OCI-LY3 (cell line): ENCODE measurements at regions not wholly inside any gene's neighbourhood (a gene's known extent, or its start where the extent isn't known, plus 50 kb on each side); places are given as distances from the start of the nearest gene placed in this dataset.

Experiments
- EZH2phosphoT487 ChIP-seq: fragments of 200-600 bp; shearing (Covaris generic); IDR thresholded peaks from 2 replicates; pipeline ENCODE4 v1.6.1; 2018; ENCODE audit warnings: antibody characterized with exemption, mixed run types, low read depth
- TF ChIP-seq, protein P1 (sequence below): fragments of 200-600, 300-600 bp; sonication (generic); IDR thresholded peaks from 2 replicates; pipeline ENCODE4 v1.5.1; 2014; ENCODE audit warnings: antibody characterized with exemption, low read length, low read depth

GRCh38 chr14:42428996-42429395 lies 822.3 kb downstream of the LRFN5 start:
- TF ChIP-seq, protein P1, sequence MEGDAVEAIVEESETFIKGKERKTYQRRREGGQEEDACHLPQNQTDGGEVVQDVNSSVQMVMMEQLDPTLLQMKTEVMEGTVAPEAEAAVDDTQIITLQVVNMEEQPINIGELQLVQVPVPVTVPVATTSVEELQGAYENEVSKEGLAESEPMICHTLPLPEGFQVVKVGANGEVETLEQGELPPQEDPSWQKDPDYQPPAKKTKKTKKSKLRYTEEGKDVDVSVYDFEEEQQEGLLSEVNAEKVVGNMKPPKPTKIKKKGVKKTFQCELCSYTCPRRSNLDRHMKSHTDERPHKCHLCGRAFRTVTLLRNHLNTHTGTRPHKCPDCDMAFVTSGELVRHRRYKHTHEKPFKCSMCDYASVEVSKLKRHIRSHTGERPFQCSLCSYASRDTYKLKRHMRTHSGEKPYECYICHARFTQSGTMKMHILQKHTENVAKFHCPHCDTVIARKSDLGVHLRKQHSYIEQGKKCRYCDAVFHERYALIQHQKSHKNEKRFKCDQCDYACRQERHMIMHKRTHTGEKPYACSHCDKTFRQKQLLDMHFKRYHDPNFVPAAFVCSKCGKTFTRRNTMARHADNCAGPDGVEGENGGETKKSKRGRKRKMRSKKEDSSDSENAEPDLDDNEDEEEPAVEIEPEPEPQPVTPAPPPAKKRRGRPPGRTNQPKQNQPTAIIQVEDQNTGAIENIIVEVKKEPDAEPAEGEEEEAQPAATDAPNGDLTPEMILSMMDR: no peak
- TF ChIP-seq EZH2phosphoT487: peak; percentile 56; the same call in 1 of the 2 replicates
